Superior temporal gyrus (tissue), 1 donor: ENCODE measurements at regions not wholly inside any gene's neighbourhood (a gene's known extent, or its start where the extent isn't known, plus 50 kb on each side); places are given as distances from the start of the nearest gene placed in this dataset.
"Not testable (repeated sequence)": the region's sequence is repeated elsewhere in the genome, so short reads cannot be mapped to it uniquely, and the experiment has no call there.

Experiments
- DNase-seq: peaks from one replicate; pipeline ENCODE4 v3.0.0-alpha.2; 2016; ENCODE audit errors: extremely low spot score

DNA sequence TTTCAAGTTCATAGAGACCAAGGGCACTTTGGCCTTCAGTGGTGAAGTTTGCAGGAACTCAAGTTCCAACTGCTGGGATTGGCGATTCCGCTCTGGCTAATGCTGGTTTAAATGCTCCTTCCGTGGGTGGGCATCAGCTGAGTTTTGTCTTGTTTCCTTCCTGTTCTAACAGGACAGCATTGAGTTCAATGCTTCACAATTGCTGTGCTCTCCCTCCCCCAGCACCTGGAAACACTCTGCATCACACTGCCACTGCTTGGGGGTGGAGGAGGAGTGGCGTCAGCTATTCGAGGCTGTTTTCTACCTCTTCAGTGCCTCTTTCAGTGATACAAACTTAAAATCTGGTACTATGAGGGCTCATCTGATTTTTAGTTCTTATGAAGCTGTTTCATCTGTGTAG lies 634.9 kb downstream of the FSCB start:
- DNase-seq, result no peak

DNA sequence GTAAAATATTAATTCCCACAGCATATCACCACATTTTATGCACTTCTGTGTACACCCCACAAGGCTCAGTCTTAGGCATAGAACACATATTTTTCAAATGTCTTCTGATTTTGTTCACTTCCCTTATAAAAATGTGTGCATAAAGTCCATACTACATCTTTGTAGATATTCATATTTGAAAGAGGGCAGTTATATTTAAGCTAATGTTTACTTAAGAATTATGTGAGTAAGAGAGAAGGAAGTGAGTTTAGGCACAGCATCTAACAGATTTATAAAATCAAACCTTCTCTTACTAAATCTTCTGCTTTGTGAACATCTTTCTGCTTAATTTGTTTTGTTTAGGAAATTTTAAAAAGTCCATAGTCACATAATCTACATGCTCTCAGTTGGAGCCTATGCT lies 648.1 kb downstream of the FSCB start:
- DNase-seq, result no peak

- no peak for DNase-seq
Measured at GRCh38 chr14:43855556-43855955, 651.5 kb downstream of the FSCB start.

DNA sequence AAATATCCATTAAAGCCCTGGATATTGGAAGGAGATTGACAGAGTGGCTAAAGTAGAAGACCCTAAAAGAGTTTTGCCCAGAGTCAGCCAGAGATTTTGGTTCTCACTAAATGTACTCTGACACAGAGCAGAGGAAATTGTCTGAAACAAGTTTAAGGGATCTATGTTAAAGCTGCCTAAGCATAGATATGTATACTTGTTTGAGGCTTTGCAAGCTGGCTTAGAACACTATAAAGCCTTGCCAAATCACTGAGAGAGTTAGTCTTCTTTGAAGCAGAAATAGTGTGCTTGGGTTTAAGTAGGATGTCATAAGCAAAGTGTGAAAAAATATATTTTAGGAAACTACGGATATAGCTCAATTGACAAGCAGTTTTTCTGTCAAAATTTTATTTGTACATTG lies 653.5 kb downstream of the FSCB start:
- DNase-seq, result peak; percentile 34

DNA sequence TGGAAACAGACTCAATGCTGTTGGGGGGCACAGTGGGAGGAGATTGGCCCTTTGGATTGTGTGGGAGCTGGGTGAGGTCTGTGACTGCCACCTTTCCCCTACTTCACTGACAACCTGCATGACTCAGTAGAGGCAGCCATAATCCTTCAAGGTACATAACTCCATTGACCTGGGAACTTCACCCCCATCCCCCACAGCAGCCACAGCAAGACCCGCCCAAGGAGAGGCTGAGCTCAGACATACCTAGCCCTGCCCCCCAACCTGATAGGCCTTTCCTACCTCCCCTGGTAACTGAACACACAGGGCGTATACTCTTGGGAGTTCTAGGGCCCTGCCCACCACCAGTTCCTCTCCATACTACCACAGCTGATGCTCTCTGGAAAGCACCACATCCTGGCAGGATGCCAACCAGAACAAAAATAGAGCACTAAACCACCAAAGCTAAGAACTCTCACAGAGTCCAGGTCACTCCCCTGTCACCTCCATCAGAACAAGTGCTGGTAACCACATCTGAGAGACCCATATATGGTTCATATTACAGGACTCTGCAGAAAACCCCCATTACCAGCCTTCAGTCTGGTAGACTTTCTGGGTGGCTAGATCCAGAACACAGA lies 703.9 kb downstream of the FSCB start:
- DNase-seq, result no peak

DNA sequence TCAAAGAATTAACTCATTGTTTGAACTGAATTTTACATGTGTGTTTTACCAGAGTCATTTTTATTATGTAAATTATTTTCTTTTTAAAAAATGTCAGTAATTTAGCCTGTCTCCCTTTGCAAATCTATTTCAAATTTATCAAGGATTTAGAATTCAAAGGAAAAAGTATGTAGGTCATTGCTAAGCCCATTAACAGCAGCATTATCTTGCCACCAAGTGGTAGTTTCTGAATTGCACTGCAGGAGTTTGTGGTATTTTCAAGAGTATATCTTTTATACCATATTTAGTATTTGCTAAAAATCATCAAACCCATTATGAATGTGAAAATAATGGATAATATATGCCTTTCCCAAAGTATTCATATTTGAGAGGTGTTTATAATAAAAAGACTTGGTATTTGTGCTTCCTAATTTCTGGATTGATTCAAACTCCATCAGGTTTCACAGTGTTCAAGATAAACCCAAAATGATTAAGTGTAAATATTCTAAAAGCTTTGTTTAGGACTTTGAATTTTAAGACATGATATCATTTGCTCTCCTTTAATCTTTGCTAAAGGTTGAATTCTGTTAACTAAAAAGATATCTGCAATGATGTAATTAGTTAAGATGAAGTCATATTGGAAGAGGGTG lies 711.4 kb downstream of the FSCB start:
- peak; percentile 53 for DNase-seq

DNA sequence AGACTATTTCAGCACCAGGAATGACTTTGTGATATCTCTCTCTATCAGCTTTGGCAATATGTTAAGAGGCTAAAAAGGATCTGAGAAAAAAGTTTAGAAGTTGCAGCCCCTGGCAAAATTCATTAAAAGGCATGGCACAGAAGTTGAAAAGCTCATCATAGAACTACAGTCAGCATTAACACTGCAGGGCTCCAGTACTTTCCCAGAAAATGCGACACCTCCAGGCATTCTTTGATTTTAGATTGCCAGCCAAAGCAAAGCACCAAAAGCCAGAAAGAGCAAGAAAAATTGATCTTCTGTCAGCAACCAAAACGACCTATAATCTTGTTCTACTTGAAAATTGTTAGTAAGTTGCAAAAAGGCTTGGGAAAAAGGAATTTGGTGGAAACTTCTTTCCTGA lies 713.5 kb downstream of the FSCB start:
- DNase-seq, result no peak

DNA sequence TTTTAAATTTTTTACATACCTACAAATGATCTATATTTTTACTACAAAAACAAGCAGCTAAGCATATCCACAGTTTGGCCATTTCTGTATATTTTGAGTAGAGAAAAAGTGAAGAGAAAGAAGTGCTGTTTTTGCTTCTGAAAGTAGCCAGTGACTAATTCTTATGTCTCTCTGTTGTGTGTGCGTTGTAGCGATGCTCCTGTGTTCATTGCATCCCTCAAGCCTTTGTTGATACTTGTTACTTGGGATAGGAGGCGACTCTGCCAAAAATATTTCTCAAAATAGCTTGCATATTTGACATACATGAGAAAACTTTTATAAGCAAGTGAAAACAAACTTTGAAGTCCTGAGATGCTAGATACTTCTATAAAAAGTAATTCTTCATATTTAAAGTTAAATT lies 714.1 kb downstream of the FSCB start:
- DNase-seq, result no peak

DNA sequence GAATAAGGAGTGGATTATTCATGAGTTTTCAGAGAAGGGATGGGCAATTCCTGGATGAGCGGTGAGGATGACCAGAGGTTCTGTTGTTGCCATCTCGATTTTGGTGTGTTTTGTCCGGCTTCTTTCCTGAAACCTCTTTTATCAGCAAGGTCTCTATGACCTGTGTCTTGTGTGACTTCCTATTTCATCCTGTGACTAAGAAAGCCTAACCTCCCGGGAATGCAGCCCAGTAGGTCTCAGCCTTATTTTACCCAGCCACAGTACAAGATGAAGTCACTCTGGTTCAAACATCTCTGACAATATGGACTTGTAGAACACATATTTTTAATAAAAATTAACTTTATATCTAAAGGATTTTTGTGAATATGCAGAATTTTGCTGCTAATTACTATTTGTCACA lies 716.4 kb downstream of the FSCB start:
- DNase-seq, result no peak

DNA sequence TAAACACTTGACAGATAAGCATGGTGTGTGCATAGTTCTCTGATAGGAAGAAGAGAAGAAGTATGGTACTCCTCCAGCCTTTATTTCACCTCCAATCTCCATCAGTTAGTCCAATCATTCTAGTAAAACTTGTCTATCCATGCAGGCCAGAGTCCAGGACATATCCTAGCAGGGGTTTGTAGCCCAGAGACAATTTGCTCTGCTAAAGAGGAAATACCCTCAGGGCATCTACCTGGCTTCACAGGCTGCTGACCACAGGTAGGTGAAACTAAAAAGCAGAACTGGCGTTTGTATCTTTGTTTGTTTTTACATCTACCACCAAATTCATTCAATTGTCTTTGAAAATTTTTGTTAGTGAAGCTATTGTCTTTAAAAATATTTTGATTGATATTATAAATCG lies 717.6 kb downstream of the FSCB start:
- no peak for DNase-seq

GRCh38 chr14:43786066-43786762 lies 720.9 kb downstream of the FSCB start:
- DNase-seq, result no peak

DNA sequence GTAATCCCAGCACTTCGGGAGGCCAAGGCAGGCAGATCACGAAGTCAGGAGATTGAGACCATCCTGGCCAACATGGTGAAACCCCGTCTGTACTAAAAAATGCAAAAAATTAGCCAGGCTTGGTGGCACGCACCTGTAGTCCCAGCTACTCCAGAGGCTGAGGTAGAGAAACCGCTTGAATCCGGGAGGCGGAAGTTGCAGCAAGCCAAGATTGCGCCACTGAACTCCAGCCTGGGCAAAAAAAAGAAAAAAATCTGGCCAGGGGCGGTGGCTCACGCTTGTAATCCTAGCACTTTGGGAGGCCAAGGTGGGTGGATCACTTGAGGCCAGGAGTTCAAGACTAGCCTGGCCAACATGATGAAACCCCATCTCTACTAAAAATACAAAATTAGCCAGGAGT lies 722.7 kb downstream of the FSCB start:
- DNase-seq, result not testable (repeated sequence)

- no peak for DNase-seq
Measured at GRCh38 chr14:43778937-43779639, 728.0 kb downstream of the FSCB start.

- no peak for DNase-seq
Measured at GRCh38 chr14:43778570-43778936, 728.5 kb downstream of the FSCB start.

DNA sequence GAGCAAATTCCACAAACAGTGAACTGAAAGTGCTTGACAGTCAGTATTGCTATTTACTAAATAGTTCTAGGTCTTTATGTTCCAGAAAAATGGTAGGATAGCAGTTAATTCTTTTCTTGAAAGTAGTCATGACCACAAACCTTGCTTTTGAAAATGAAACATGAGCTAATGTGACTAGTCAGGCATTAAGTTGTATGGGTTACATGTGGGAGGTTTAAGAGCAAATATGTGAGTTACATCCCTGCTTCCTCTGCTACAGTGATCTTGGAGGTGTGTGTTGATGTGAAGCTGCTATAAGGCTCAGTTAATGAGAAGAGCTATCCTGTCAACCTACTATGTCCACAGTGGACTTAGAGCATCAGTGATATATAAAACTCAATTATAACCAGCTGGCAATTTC lies 741.6 kb downstream of the FSCB start:
- DNase-seq, result no peak

GRCh38 chr14:43764433-43764832 lies 742.6 kb downstream of the FSCB start:
- DNase-seq, result no peak

GRCh38 chr14:43755707-43756106 lies 751.4 kb downstream of the FSCB start:
- no peak for DNase-seq

GRCh38 chr14:43754838-43755237 lies 752.2 kb downstream of the FSCB start:
- DNase-seq, result no peak

GRCh38 chr14:43745746-43746145 lies 761.3 kb downstream of the FSCB start:
- DNase-seq, result no peak

DNA sequence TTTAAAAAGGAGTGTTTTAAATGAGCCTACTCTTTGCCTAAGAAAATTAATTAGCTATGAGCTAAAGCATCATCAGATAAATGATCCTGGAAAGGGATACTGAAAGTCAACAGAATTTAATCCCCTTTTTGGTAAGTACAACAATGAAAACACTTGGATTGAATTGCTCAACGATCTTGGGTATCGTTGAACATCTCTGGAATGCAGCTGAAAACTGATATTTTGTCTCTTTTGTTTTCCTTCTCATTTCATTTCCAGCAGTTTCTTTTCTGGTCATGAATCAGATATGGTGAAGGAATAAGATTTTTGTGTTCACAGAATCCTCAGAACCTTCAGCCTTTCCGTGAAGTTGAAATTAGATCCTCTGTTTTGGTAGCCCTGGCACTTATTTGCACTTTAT lies 771.2 kb downstream of the FSCB start:
- no peak for DNase-seq

DNA sequence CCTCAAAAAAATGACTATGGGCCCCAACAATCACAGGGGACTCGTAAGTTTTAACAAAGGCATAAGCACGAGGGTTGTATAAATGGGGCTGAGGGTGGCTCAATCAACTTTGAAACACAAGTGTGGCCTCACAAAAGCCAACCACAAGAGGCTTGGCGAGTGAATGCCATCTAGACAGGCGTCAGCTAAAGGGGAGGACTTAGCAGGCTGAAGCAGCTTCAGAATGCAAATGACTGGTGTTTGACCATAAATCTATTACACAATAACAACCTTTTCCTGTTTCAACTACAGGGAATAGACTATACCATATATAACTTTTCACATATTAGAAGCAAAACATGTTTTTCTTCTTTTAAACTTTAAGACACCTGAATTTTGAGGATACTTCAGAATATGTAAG lies 777.9 kb downstream of the FSCB start:
- DNase-seq, result no peak

GRCh38 chr14:43706900-43707299 lies 800.2 kb downstream of the FSCB start:
- no peak for DNase-seq
